ENCODE measurements at regions not wholly inside any gene's neighbourhood (a gene's known extent, or its start where the extent isn't known, plus 50 kb on each side); places are given as distances from the start of the nearest gene placed in this dataset.
"Not testable (repeated sequence)": the region's sequence is repeated elsewhere in the genome, so short reads cannot be mapped to it uniquely, and the experiment has no call there.

DNA sequence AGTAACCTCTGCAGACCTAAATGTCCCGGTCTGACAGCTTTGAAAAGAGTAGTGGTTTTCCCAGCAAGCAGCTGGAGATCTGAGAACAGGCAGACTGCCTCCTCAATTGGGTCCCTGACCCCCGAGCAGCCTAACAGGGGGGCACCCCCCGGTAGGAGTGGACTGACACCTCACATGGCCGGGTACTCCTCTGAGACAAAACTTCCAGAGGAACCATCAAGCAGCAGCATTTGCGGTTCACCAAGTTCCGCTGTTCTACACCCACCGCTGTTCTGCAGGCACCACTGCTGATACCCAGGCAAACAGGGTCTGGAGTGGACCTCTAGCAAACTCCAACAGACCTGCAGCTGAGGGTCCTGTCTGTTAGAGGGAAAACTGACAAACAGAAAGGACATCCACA is 341.1 kb downstream of the NEBL start:
- TF ChIP-seq, protein P1, sequence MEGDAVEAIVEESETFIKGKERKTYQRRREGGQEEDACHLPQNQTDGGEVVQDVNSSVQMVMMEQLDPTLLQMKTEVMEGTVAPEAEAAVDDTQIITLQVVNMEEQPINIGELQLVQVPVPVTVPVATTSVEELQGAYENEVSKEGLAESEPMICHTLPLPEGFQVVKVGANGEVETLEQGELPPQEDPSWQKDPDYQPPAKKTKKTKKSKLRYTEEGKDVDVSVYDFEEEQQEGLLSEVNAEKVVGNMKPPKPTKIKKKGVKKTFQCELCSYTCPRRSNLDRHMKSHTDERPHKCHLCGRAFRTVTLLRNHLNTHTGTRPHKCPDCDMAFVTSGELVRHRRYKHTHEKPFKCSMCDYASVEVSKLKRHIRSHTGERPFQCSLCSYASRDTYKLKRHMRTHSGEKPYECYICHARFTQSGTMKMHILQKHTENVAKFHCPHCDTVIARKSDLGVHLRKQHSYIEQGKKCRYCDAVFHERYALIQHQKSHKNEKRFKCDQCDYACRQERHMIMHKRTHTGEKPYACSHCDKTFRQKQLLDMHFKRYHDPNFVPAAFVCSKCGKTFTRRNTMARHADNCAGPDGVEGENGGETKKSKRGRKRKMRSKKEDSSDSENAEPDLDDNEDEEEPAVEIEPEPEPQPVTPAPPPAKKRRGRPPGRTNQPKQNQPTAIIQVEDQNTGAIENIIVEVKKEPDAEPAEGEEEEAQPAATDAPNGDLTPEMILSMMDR (IDR thresholded peaks at IDR 0.05), result not testable (repeated sequence)
- not testable (repeated sequence) for TF ChIP-seq POLR2A (IDR thresholded peaks at IDR 0.05)

All from right lobe of liver (tissue), 4 donors.